ENCODE measurements at regions not wholly inside any gene's neighbourhood (a gene's known extent, or its start where the extent isn't known, plus 50 kb on each side); places are given as distances from the start of the nearest gene placed in this dataset.

GRCh38 chr13:63900406-63900805 is 2484.8 kb upstream of the PCDH20 start:
- no peak overlapping the region for H3K9ac ChIP-seq (ENCODE audit: low read length)
- no peak overlapping the region for H3K4me3 ChIP-seq (ENCODE audit: insufficient read depth, low read length, poor library complexity, severe bottlenecking)
- no peaks in the 10 kb centered on the region for H3K27me3 ChIP-seq (ENCODE audit: low read length)
- H3K27ac ChIP-seq (ENCODE audit: low read depth, low read length), result no peak overlapping the region
- H3K9me3 ChIP-seq (ENCODE audit: insufficient read depth, low read length), result 0 out of 2 replicates have a peak, but pooled peaks cover 3% of the 10 kb centered on the region
- H3K36me3 ChIP-seq (ENCODE audit: low read length), result no peaks in the 10 kb centered on the region
- no peaks in the 10 kb centered on the region for H3K9me2 ChIP-seq (replicated peaks; ENCODE audit: insufficient read depth, low read length)
- H3K79me2 ChIP-seq (ENCODE audit: insufficient read depth, low read length), result no peaks in the 10 kb centered on the region
- TF ChIP-seq CTCF (IDR thresholded peaks at IDR 0.05; ENCODE audit: insufficient read depth, low read length, poor library complexity, severe bottlenecking) (no peak), EZH2phosphoT487 (conservative IDR thresholded peaks at IDR 0.05; ENCODE audit: low read length) (no peak)
- H2AFZ ChIP-seq (ENCODE audit: low read depth, low read length, severe bottlenecking), result peak overlapping the region; percentile 26
- H4K20me1 ChIP-seq (ENCODE audit: low read depth, low read length), result no peaks in the 10 kb centered on the region
- no peak overlapping the region for H3K4me2 ChIP-seq (ENCODE audit: low read depth, low read length, poor library complexity, severe bottlenecking)
- no peaks in the 10 kb centered on the region for H3F3A ChIP-seq (ENCODE audit: insufficient read depth)

- Histone ChIP-seq H2AFZ (ENCODE audit: low read depth, low read length, severe bottlenecking) (peak overlapping the region; percentile 87), H3K4me3 (ENCODE audit: insufficient read depth, low read length, poor library complexity, severe bottlenecking) (no peak overlapping the region)
- no peak for TF ChIP-seq CTCF (IDR thresholded peaks at IDR 0.05; ENCODE audit: insufficient read depth, low read length, poor library complexity, severe bottlenecking)
- TF ChIP-seq EZH2phosphoT487 (conservative IDR thresholded peaks at IDR 0.05; ENCODE audit: low read length), result no peak
Observed at GRCh38 chr13:63896321-63896720, 2480.7 kb upstream of the PCDH20 start.

GRCh38 chr13:63882052-63882451 is 2466.4 kb upstream of the PCDH20 start:
- Histone ChIP-seq H3K4me3 (ENCODE audit: insufficient read depth, low read length, poor library complexity, severe bottlenecking) (no peak overlapping the region), H4K20me1 (ENCODE audit: low read depth, low read length) (no peaks in the 10 kb centered on the region), H3K79me2 (ENCODE audit: insufficient read depth, low read length) (no peaks in the 10 kb centered on the region), H3K9me3 (ENCODE audit: insufficient read depth, low read length) (peaks cover 15% of the 10 kb centered on the region; the same call in 1 of the 2 replicates), H3K27ac (ENCODE audit: low read depth, low read length) (no peak overlapping the region), H3K4me2 (ENCODE audit: low read depth, low read length, poor library complexity, severe bottlenecking) (no peak overlapping the region), H3F3A (ENCODE audit: insufficient read depth) (no peaks in the 10 kb centered on the region), H3K36me3 (ENCODE audit: low read length) (no peaks in the 10 kb centered on the region), H3K9me2 (replicated peaks; ENCODE audit: insufficient read depth, low read length) (no peaks in the 10 kb centered on the region), H3K9ac (ENCODE audit: low read length) (no peak overlapping the region), H2AFZ (ENCODE audit: low read depth, low read length, severe bottlenecking) (no peak overlapping the region), H3K27me3 (ENCODE audit: low read length) (no peaks in the 10 kb centered on the region)
- TF ChIP-seq CTCF (IDR thresholded peaks at IDR 0.05; ENCODE audit: insufficient read depth, low read length, poor library complexity, severe bottlenecking) (no peak), EZH2phosphoT487 (conservative IDR thresholded peaks at IDR 0.05; ENCODE audit: low read length) (no peak)

More at GRCh38 chr13:63896321-63896720, 2480.7 kb upstream of the PCDH20 start:
- no peaks in the 10 kb centered on the region for H3K36me3 ChIP-seq (ENCODE audit: low read length)
- H3K9ac ChIP-seq (ENCODE audit: low read length), result no peak overlapping the region
- no peaks in the 10 kb centered on the region for H3K79me2 ChIP-seq (ENCODE audit: insufficient read depth, low read length)
- no peaks in the 10 kb centered on the region for H3K9me3 ChIP-seq (ENCODE audit: insufficient read depth, low read length)
- no peak overlapping the region for H3K27ac ChIP-seq (ENCODE audit: low read depth, low read length)
- H3F3A ChIP-seq (ENCODE audit: insufficient read depth), result no peaks in the 10 kb centered on the region
- no peaks in the 10 kb centered on the region for H4K20me1 ChIP-seq (ENCODE audit: low read depth, low read length)
- H3K27me3 ChIP-seq (ENCODE audit: low read length), result no peaks in the 10 kb centered on the region
- no peak overlapping the region for H3K4me2 ChIP-seq (ENCODE audit: low read depth, low read length, poor library complexity, severe bottlenecking)
- H3K9me2 ChIP-seq (replicated peaks; ENCODE audit: insufficient read depth, low read length), result no peaks in the 10 kb centered on the region

All from SU-DHL-6 (cell line).